M059J (cell line): ENCODE measurements at regions not wholly inside any gene's neighbourhood (a gene's known extent, or its start where the extent isn't known, plus 50 kb on each side); places are given as distances from the start of the nearest gene placed in this dataset.

Experiments used
- DNase-seq: peaks from one replicate; pipeline ENCODE4 v3.0.0-alpha.2; 2012; ENCODE audit warnings: low read depth

DNA sequence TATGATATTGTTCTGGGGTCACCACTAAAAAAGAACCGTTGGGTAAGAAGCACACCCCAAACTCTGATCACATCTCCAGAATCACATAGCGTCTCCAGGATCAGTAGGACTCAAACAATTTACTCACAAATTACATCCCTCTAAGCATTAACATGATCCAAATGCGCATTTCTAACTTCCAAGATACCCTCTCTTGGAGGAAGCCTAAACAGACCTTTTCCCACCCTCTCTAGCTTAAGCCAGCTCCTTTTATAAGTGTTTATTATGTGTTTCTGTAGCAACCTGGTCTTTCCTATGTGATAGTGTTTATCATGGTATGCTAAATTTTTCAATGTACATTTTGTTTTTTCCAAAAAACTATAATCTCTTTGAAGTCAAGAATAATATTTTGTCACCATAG lies 1846.5 kb downstream of the OLFM4 start:
- DNase-seq, result no peak

DNA sequence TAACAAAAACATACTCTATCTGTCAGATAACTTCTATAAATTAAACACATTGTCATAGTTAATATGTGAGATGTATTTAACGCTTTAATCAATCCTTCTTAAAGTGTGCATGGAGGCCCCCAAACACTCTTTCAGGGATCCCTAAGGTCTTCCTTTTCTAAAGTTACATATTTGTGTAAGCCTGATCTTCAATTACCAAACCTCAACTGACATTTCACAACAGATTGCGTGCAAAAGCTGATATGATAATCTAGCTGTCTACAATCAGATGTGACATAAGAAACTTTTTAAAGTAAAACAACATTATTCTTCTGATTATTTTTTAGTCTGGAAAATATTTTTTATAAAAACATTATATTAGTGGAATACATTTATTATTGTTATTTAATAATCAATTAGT lies 1850.4 kb downstream of the OLFM4 start:
- DNase-seq, result no peak

DNA sequence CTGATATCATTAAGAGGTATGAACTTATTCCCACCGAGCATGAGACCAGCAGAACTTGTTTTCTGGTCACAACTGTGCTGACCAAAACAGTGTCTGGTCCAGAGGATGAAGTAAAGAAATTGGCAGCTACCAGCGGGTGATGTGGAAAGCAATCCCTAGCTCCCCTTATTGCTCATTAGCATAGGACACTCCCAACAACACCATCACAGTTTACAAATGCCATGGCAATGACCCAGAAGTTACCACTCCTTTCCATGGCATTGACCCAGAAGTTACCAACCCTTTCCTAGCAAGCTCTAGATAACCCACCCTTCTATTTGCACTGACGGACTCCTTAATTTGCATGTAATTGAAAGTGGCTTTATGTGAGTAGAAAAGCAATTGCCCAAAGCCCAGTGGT lies 1856.1 kb downstream of the OLFM4 start:
- DNase-seq, result no peak

DNA sequence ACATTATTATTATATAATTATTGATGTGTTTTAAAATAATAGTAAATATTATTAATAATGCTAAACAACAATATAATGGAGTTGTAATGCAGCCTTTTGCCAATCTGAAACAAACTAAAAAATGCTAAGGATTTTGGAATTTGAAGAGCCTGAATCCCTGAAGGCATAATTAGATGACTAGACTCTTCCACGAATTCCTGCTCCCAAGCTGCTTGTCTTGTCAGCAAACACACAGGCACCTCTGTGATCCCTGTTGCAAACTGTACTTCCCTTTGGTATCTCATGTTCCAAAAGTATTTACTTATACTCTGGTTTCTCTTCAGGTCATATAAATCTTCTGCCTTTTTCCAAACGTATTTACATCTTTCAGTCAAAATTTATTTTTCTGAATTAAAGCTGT lies 1862.4 kb downstream of the OLFM4 start:
- DNase-seq, result no peak

DNA sequence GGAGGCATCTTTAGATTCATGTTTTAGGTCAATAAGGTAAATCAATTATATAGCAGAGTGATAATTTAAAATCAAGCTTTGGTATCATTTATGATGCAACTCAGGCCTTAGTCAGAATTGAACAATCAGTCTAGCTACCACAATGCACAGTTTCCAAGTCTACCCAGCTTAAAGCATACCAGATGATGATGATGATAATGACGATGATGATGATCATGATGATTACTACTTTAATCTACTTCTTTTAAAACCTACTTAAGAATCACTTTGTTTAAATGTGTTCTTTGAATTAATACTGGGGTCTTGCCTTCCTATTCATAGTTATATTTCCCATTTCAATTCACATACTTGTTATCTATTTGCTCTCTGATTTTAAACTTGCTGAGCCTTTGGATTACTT lies 1872.7 kb downstream of the OLFM4 start:
- no peak for DNase-seq

DNA sequence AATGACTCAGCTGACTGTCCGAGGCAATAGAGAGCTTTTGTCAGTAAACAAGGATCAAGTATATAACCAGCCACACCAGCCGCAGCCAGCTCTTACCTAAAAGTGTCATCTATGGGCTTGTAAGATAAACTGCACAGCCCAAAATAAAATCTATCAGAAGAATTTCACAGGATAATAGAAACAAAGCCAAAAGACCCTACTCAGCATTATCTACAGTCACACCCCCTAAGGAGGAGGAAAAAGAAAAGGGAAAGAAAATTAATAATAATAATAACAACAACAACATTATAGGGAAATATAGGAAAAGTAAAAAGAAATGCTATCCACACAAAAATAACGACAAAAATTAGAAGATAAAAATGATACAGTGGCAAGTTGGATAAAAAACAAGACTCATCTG lies 1883.8 kb downstream of the OLFM4 start:
- no peak for DNase-seq

DNA sequence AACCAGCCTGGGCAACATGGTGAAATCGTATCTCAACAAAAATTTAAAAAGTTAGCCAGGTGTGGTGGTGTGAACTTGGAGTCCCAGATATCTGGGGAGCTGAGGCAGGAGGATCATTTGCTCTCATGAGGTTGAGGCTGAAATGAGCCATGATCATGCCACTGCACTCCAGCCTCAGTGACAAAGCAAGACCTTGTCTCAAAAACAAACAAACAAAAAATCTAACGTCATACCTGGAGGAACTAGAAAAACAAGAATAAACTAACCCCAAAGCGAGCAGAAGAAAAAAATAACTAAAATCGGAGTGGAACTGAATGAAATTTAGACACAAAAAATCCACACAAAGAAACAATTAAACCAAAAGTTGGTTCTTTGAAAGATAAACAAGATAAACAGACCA lies 1885.1 kb downstream of the OLFM4 start:
- no peak for DNase-seq

DNA sequence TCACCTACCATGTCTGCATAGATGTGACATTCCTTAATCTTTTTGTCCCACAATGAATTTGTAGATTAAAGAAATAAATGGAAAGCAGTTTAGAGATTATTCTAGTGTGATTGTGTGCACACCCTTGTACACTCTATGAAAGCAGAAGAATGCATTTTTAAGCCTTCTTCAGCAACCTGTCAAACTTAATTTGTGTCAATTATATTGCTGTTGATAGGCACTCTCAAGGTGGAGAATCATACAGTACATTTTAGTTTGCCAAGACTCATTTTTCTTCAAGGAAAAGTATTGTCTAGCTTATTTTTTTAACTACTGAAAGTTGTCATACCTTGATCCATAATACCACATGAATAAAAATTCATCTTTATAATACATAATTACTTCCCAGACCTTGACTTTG lies 1898.9 kb downstream of the OLFM4 start:
- DNase-seq, result no peak

DNA sequence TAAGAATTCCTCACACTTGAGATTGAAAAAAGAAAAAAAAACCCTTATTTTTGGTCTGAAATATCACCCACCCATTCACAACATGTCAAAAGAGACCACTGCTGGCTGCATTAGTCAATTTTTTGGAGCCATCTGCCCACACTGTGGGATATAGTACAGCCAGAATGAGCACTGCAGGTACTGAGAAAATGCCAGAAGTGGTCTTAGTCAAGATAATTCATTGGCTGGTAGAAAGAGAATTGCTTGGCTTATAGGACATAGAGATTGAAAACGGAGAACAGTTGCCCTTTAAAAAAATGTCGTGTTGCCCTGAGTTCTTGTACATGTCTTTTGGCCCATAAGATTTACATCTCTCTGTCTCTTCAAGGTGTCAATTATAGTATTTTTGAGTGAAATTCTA lies 1899.5 kb downstream of the OLFM4 start:
- DNase-seq, result no peak

DNA sequence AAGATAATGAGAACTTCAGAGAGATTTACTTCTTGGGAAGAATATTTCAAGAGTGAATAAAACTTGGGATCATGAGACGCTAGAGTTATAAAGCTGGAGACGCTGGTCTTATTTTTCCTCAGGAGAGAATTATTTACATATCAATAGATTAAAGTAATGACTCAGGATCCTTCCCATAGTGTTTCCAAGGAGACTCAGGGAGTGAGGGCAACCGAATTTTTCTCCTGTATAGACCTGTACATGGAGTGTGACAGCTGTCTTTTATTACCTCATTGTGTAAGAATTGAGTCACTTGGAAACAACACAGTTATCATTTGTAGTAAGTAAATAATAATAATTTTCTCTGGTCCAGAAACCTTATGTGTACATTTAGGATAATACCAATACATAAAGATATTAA lies 1905.5 kb downstream of the OLFM4 start:
- no peak for DNase-seq

DNA sequence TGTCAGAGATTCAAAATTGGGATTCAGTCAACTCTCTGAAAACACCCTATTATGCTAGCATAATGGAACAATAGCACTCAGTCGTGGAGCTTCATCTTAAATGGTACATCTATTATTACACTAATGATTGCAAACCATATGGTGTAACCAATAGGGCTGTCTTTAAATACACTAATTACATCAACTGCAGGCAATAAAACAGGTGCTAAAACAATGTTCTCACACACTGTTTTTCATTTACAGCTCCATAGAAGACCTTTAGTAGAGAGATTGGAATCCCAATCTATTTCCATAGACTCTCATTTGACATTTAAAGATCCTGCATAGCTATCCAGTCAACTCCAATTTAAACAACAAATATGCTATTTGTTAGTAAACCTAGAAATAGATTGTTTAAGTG lies 1917.4 kb downstream of the OLFM4 start:
- DNase-seq, result no peak

DNA sequence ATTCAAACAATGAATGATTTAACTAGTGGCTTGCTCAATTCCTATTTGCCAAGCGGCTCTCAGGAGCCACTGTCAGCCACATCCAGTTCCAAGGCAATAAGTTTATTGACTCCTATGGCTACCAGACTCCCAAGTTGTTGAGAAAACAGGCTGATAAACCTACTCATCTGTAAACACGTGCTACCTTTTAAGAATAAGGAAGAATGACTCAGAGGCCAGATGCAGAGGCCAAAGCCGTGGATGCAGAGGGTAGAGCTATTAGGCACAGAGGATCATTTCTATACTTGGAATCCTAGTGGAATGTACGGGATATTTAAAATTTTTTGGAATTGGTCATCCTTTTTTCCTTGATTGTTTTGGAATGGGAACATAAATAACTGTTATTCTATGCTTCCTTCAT lies 1921.1 kb downstream of the OLFM4 start:
- no peak for DNase-seq

DNA sequence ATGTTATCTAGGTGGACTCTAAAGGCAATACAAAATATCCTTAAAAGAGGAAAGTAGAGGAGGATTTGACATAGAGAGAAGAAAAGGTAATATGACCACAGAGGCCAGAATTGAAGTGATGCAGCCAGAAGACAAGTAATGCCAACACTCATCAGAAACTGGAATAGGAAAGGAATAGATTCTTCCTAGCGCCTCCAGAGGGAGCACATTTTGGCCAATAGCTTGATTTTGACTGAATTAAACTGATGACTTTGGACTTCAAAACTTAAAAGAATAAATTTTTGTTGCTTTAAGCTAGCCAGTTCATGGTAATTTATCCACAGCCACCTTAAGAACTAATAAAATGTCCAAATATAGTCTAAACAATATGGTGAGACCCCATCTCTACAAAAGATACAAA lies 1921.9 kb downstream of the OLFM4 start:
- no peak for DNase-seq

DNA sequence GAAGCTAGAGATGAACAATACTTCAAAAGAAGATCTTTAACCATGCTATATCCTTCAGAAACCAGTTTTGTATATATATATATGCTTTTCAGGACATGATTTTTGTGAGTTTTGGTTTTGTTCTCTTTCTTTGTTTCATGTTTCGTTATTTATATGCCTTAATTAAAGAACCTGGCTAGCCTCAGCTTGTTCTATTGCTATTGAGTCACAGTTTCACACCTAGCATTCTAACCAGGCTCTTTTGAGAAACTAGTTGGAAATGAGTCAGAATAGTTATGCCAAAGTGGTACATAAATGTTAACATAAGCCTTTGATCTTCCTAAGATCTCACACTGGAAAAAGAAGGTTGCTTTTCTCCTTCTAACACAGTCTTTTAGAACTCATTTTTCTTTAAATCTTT lies 1925.2 kb downstream of the OLFM4 start:
- no peak for DNase-seq

DNA sequence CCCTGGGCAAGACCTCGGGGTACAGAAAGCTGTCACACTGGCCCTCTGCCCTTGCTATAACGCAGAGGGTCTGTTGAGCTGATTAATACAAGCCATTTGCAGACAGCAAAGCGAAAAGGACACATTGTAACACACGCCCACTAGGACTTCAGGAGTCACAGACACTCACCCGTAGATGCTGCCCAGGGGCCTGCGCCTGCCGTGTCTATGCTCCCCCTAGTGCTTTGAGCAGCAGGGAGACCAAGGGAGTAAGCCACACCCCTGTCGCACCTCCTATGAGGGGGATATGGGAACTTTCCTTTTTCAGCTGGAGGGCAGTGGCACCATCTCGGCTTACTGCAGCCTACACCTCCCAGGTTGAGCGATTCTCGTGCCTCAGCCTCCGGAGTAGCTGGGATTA lies 1930.2 kb downstream of the OLFM4 start:
- DNase-seq, result no peak

DNA sequence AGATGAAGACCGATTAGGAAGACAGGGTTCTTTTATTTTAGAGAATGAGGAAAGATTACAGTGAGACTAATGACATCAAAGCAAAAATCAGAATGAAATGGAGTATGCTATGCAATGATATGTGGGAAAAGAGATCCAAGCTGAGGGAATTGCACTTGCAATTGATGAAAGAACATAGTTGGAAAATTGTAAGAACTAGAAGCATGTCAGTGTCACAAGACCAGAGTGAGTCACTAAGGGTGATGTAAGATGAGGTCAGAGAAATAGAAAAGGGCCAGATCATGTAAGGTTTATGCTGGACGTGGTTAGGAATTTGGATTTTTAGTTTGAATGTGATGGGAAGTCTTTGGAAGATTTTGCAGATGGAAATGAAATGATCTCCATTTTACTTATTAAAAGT lies 1937.3 kb downstream of the OLFM4 start:
- DNase-seq, result no peak

DNA sequence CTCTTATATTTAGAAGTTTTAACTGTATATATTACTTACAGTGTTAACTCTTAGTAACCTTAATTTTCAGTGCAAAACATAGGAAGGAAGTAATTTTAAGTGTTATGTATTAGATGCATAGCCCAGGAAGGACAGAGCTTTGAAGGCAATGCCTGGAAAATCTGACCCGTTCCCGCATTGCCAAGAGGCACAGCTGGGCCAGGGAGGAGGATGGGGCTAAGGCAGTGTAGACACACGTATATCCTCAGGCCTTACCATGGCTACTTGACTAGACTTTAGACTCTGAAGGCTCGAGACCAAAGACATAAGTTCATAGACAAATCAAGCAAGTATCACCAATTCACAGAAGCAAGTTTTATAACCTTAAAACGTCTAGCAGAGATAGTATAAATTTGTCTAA lies 1944.2 kb downstream of the OLFM4 start:
- no peak for DNase-seq

DNA sequence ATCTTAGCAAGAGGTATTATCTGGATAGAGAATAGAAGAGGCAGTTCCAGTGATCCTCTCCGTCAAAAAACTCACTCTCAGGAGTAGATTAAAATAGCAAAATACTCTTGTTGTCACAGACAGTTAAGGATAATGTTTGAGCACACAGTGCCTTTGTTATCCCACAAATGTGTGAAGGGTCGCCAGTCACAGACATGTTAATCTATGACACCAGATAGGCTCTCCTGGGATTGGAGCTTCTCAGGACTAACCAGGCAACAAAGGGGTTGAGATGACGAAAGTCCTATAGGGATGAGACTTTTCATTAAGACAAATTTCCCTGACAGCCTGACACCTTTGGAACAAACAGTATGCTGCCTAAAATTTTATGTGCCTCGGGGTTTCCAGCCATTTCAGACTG lies 1947.1 kb downstream of the OLFM4 start:
- no peak for DNase-seq

DNA sequence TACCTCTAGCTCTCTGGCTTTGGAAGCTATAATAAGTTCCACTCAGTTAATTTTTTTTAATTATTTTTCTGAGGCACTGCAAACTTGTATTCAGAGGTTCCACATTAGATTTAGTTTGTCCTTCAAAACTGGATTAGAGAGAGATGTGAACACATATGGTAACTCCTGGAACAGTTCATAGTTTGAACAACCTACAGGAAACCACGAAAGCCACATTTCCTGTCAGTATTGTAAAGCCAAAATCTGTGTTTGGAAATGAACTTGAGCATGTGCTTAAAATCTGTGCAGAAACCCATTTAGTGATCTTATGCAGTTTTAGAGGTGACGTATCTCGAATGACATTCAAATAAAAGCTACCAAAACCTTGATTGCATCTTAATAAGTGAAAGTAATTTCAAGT lies 1952.0 kb downstream of the OLFM4 start:
- DNase-seq, result no peak

DNA sequence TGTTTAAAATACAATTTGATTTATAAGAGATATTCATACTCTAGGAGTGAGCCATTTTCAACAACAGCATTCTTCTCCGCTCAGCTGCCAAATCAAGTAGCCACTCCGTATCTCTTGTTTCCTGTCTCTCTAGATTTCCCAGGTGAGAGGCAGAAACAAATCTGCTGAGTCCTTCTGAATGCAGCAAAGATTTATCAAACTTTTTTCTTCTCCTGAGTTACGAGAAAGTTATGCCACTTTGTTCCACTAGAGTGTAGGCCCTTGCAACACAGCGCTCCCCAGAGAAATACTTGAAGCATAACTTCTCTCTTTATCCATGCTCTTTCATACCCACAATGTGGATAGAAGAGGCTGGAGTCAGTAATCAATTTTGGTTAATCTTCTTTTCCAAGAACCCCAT lies 1960.8 kb downstream of the OLFM4 start:
- no peak for DNase-seq

DNA sequence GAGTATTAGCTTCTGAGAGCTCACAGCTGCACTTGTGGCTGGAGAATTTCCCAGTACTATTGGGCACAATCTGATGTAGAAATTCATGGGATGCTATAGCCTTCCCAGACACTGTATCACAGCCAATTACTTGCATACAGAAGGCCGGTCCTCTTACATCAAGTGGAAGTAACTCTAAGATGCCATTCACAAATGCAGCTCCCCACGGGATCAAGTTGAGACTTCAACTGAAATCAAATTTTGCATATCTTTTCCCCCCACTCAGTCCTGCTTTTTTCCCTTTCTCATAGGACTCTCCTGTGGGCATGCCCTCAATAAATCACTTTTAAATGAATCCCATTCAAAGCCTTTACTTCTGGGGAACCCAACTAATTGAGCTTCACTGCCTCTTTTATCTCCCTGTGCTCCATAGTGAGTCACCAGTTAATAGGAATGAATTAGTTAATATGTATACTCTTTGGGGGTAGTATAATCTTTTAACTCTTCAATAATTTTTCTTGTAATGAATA lies 1970.8 kb downstream of the OLFM4 start:
- DNase-seq, result no peak

DNA sequence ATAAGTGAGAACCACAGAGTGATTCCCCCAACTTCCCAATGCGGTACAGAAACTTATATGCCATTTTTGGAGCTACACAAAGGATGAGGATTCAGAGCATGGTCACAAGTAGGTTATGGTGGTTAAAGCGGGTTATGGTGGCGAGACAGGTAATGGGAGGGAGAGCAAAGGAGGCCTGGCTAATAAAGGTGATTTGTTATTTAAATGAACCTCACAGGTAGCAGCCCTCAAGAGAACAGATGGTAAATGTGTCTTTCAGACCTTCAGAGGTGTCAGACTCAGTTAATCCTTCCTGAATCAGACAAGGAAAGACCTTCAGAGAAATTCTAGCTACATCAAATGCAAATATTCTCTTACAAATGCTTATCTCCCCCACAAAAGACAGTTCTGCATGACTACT lies 1971.4 kb downstream of the OLFM4 start:
- no peak for DNase-seq

DNA sequence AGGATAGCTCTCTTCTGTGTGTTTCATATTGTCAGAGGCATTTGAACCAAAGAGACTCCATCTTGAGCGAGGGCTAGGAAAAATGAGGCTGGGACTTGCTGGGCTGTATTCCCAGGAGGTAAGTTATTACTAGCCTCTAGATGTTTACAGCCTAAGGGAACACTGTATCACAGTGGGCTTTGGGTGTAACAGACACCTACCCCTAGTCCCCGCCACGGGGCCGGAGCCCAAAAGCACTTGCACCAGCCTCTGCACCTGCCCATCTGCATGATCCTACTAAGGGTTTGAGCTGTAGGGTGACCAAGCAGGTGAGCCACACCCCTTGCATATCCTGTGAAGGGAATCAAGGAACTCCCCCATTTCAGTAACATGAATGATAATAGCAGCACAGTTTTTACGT lies 1972.2 kb downstream of the OLFM4 start:
- no peak for DNase-seq

DNA sequence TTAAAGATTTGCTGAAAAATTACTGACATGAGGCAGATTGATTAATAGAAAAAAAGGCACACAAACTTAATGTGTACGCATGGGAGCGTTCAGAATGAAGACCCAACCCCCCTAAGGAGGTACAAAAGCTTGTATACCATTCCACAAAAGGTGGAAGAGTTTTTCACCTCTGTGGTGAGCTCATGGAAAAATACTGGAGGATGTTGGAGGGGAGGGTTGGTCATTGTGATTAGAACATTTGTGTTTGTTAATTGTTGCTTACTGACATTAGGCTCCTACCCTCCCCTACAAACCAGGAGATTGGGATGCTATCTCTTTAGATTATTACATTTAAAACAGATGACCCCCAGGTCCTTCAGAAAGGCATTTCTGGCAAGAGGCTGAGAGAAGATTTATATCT lies 1973.3 kb downstream of the OLFM4 start:
- no peak for DNase-seq

DNA sequence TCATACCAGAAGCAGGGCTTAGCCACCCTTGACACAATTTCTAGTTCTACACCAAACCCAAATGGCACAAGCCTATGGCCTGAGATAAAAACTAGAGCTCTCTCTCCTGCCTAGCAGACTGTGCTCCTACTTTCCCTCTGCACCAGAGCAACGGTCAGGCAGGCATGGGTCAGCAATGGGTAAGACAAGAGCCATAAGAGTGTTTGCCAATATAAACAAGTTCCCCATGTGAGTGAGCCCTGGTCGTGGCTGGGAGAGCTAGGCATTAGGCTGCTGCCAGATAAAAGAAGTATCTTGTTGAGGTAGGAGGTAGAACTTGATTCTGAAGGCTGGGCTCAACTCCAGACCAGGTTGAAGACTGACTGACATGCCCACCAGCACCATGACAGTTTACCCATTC lies 1979.1 kb downstream of the OLFM4 start:
- no peak for DNase-seq
